ENCODE measurements at regions not wholly inside any gene's neighbourhood (a gene's known extent, or its start where the extent isn't known, plus 50 kb on each side); places are given as distances from the start of the nearest gene placed in this dataset.

GRCh38 chr2:168392024-168392423 is 64.0 kb upstream of the CERS6 start:
- Mint-ChIP-seq H3K9me3 (no peaks in the 10 kb centered on the region), H3K36me3 (no peaks in the 10 kb centered on the region), H3K4me3 (no peak overlapping the region), H3K27me3 (no peaks in the 10 kb centered on the region), H3K4me1 (no peaks in the 10 kb centered on the region), H3K27ac (no peak overlapping the region)
- DNase-seq = no peak

GRCh38 chr2:168392797-168393196 is 63.3 kb upstream of the CERS6 start:
- Mint-ChIP-seq H3K4me1 (no peaks in the 10 kb centered on the region), H3K27me3 (no peaks in the 10 kb centered on the region), H3K27ac (no peak overlapping the region), H3K36me3 (no peaks in the 10 kb centered on the region), H3K9me3 (no peaks in the 10 kb centered on the region), H3K4me3 (no peak overlapping the region)
- no peak for DNase-seq

GRCh38 chr2:168394262-168394661 is 61.8 kb upstream of the CERS6 start:
- no peak overlapping the region for H3K4me3 Mint-ChIP-seq
- no peak overlapping the region for H3K27ac Mint-ChIP-seq
- DNase-seq = no peak
- H3K27me3 Mint-ChIP-seq = no peaks in the 10 kb centered on the region
- H3K9me3 Mint-ChIP-seq = no peaks in the 10 kb centered on the region
- H3K36me3 Mint-ChIP-seq = no peaks in the 10 kb centered on the region
- no peaks in the 10 kb centered on the region for H3K4me1 Mint-ChIP-seq

GRCh38 chr2:168396131-168396530 is 59.9 kb upstream of the CERS6 start:
- Mint-ChIP-seq H3K27me3 (no peaks in the 10 kb centered on the region), H3K4me1 (no peaks in the 10 kb centered on the region), H3K36me3 (no peaks in the 10 kb centered on the region), H3K9me3 (no peaks in the 10 kb centered on the region), H3K27ac (no peak overlapping the region), H3K4me3 (no peak overlapping the region)
- no peak for DNase-seq

GRCh38 chr2:168397629-168398028 is 58.4 kb upstream of the CERS6 start:
- no peak for DNase-seq
- Mint-ChIP-seq H3K36me3 (no peaks in the 10 kb centered on the region), H3K27ac (no peak overlapping the region), H3K4me1 (no peaks in the 10 kb centered on the region), H3K4me3 (no peak overlapping the region), H3K9me3 (no peaks in the 10 kb centered on the region), H3K27me3 (no peaks in the 10 kb centered on the region)

GRCh38 chr2:168401048-168401556 is 55.0 kb upstream of the CERS6 start:
- no peak for DNase-seq
- Mint-ChIP-seq H3K27me3 (peaks cover 4% of the 10 kb centered on the region), H3K9me3 (no peaks in the 10 kb centered on the region)

GRCh38 chr2:168401771-168402170 is 54.3 kb upstream of the CERS6 start:
- Mint-ChIP-seq H3K27ac (no peak overlapping the region), H3K36me3 (no peaks in the 10 kb centered on the region), H3K27me3 (peaks cover 4% of the 10 kb centered on the region), H3K4me3 (no peak overlapping the region), H3K9me3 (peaks cover 1% of the 10 kb centered on the region), H3K4me1 (peaks cover 16% of the 10 kb centered on the region)
- DNase-seq = no peak

More at GRCh38 chr2:168401048-168401556, 55.0 kb upstream of the CERS6 start:
- Mint-ChIP-seq H3K4me3 (no peak overlapping the region), H3K4me1 (peaks cover 16% of the 10 kb centered on the region), H3K36me3 (no peaks in the 10 kb centered on the region), H3K27ac (no peak overlapping the region)

- DNase-seq = no peak
- H3K4me3 Mint-ChIP-seq = no peak overlapping the region
- peaks cover 16% of the 10 kb centered on the region for H3K4me1 Mint-ChIP-seq
- H3K9me3 Mint-ChIP-seq = peaks cover 4% of the 10 kb centered on the region
- no peak overlapping the region for H3K27ac Mint-ChIP-seq
- H3K27me3 Mint-ChIP-seq = peaks cover 4% of the 10 kb centered on the region
- peaks cover 3% of the 10 kb centered on the region for H3K36me3 Mint-ChIP-seq
These were observed 53.5 kb upstream of the CERS6 start for GRCh38 chr2:168402531-168402930.

- H3K27ac Mint-ChIP-seq = no peak overlapping the region
- DNase-seq = no peak
- H3K36me3 Mint-ChIP-seq = peaks cover 10% of the 10 kb centered on the region
- peaks cover 4% of the 10 kb centered on the region for H3K27me3 Mint-ChIP-seq
- peaks cover 16% of the 10 kb centered on the region for H3K4me1 Mint-ChIP-seq
- H3K4me3 Mint-ChIP-seq = no peak overlapping the region
- H3K9me3 Mint-ChIP-seq = peaks cover 16% of the 10 kb centered on the region
These were observed 52.3 kb upstream of the CERS6 start for GRCh38 chr2:168403736-168404135.

- H3K9me3 Mint-ChIP-seq = peaks cover 17% of the 10 kb centered on the region
- H3K27ac Mint-ChIP-seq = no peak overlapping the region
- H3K27me3 Mint-ChIP-seq = peaks cover 4% of the 10 kb centered on the region
- peaks cover 16% of the 10 kb centered on the region for H3K4me1 Mint-ChIP-seq
- DNase-seq = no peak
- no peak overlapping the region for H3K4me3 Mint-ChIP-seq
- H3K36me3 Mint-ChIP-seq = peaks cover 13% of the 10 kb centered on the region
These were observed 51.3 kb upstream of the CERS6 start for GRCh38 chr2:168404764-168405163.

Measured in activated naive CD8-positive, alpha-beta T cell treated with anti-CD3 and anti-CD28 coated beads for 36 hours (primary cell).